Kidney glomerular epithelial cell (primary cell): ENCODE measurements at regions not wholly inside any gene's neighbourhood (a gene's known extent, or its start where the extent isn't known, plus 50 kb on each side); places are given as distances from the start of the nearest gene placed in this dataset.

Source experiments
- DNase-seq: peaks from one replicate; lab custom pipeline; 2025; lab: John Stamatoyannopoulos, UW

GRCh38 chr16:77592021-77592420, 130.3 kb upstream of the NUDT7 start:
- DNase-seq = no peak

DNA sequence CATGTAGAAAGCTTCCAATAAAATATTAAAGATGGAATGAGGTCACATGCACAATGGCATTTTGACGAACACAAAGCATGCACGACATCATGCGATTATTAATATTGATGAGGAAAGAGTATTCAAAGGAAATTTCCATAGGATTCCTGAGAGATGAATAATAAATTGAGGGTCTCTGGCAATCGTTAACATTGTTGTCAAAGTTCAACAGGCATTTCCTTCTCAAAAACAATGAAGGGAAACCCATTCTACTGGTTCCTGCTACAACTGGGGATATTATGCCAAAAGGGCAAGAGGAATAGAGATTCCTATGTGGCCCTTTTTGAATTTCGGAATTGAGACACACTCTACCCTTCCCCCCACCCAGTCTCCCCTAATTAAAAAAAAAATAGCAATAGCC, 128.3 kb upstream of the NUDT7 start:
- no peak for DNase-seq

DNA sequence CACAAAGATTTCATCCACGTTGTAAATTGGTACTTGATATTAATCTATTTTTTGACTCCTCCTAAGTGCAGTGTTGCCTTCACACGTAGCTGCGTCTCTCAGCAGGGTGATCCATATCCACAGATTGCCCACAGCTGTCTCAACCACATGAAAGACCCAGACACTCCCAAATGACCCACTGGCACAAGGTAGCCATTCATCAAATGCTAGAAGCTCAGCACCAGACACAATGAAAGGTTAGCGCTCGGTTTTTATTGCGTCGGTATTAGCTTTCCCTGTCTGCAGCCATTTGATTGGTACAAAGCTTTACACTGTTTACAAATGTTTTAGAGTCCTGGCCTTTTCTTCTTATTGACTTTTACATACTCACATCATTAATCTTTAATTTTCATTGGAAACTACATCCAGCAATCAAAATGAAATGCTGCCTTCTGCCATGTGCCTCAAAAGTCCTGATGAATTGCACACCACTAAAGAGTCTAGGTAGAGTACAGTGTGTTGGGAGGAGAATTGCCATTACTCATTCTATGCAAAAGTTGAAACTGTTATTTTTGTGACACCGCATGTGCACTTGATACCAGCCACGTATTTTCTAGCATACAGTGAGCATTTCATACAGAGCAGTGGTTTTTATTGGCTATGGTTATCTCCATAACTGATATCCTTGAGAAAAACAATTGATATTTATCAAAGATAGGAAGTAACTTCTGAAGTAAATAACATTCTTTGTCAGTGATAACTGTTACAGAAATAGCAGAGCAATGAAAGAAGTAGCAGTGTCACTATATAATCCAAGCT, 127.3 kb upstream of the NUDT7 start:
- no peak for DNase-seq

DNA sequence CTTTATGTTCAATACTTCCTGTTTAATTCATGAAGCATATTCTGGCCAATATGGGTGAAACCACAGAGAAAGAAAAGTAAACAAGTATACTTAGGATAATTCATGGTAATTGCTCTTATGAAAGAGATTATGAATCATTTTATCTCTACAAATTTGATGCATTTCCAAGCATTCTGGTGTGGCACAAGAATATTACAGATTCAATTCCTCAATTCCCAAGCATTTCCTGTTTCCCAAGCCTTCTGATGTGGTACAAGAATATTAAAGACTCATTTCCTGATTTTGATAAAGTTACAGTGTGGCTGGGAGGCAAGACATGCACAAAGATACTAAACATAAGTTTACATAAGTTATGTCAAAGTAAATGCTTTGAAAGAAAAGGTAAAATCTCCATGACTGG, 126.1 kb upstream of the NUDT7 start:
- DNase-seq = no peak

GRCh38 chr16:77599793-77600415, 122.4 kb upstream of the NUDT7 start:
- DNase-seq = peak; percentile 47

- no peak for DNase-seq
These were observed 121.8 kb upstream of the NUDT7 start for GRCh38 chr16:77600555-77600954.

GRCh38 chr16:77603656-77604055, 118.7 kb upstream of the NUDT7 start:
- no peak for DNase-seq

GRCh38 chr16:77610496-77610895, 111.8 kb upstream of the NUDT7 start:
- no peak for DNase-seq

- DNase-seq = no peak
These were observed 110.9 kb upstream of the NUDT7 start for GRCh38 chr16:77611386-77611785.

DNA sequence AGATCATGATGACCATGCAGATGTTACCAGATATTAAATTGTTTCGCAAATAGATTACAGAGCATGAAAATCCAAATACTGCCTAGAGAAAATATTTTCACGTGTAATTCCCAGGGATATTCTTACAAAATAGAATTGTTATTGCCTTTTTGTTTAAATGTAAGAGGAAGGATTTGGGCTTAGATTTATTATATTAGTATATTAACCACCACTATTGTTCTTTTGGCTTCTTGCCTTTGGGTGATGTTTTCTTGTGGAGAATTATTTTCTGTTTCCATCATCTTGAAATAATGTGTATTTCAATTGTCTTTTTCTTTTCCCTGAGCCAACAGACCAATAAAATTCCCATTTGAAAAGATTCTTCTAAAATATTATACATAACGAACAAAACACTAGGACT, 109.7 kb upstream of the NUDT7 start:
- DNase-seq = no peak

DNA sequence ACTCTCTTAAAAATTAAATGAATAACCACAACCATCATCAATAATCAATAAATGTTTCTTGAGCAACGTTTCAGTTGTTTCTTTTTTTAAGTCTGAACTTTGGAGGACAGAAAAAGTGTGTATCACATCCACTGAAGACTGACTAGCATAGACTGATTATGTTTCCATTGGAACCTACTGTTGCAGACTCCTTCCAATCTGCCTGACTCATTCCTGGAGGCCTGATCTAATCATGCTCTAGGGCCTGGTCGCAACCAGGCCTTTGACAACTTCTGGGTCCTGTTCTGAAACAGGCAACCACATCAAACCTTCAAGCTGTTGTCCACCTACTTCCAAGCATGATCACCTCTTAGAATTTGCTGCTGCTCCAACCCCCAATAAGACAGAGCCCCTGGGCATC, 109.2 kb upstream of the NUDT7 start:
- no peak for DNase-seq

DNA sequence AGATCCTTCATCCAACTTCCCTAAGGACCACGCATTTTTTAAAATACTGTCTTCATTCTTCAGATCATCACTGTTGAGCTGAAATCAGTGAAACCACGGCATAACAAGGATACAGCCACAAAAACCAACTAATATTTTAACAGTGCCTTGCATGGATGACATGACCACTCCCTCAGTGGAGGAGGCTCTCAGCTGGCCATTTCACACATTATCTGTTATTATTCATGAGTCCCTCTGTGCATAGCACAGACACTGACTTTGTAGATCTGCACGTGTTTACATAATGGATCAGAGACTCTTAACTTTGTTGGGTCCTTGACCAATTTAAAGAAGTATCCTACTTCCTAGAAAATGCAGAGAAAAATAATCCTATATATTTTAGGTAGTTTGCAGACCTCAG, 104.8 kb upstream of the NUDT7 start:
- no peak for DNase-seq

DNA sequence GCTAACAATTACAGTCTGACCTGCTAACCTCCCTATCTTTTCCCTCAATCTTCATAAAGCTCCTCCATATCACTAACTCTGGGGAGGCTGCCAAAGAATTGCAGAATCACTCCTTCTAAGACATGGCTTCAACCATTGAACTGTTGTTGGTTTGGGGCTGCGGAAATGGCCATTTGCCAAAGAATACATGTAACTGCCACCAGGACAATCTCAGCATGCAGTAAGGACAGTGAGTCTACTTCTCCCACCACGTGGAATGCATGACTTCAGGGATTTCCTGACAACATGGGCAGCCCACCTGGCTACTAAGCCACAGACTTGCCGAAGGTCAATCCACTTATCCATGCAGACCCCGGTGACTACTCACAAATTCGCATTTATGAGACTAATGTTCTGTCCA, 104.3 kb upstream of the NUDT7 start:
- DNase-seq = no peak

DNA sequence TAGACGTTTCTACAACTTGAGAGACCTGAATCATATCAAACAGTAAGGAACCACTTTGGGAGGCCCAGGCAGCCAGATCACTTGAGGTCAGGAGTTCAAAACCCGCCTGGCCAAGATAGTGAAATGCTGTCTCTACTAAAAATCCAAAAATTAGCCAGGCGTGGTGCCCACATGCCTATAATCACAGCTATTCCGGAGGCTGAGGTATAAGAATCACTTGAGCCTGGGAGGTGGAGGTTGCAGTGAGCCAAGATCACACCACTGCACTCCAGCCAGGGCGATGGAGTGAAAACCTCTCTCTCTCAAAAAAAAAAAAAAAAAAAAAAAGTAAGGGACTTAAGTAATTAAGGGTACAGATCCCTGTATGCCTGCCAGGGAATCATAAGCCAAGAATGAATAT, 103.4 kb upstream of the NUDT7 start:
- no peak for DNase-seq

DNA sequence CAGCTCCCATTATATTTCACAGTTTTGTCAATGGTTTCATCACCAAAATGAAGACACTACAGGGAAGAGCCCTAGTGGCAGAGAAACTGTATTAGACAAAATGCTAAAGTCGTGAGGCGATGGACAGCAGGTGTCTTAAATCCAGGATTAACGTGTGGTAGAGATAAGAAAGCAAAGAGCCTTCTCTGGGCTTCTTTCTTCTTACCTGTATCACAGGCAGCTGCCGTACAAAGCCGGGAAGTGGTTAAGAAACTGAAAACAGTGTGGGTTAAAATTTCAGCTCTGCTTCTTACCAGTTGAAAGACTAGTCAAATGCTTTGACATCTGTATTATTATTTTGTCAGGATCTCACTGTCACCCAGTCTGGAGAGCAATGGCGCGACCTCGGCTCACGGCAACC, 98.2 kb upstream of the NUDT7 start:
- DNase-seq = no peak

- no peak for DNase-seq
These were observed 85.7 kb upstream of the NUDT7 start for GRCh38 chr16:77636615-77637014.

DNA sequence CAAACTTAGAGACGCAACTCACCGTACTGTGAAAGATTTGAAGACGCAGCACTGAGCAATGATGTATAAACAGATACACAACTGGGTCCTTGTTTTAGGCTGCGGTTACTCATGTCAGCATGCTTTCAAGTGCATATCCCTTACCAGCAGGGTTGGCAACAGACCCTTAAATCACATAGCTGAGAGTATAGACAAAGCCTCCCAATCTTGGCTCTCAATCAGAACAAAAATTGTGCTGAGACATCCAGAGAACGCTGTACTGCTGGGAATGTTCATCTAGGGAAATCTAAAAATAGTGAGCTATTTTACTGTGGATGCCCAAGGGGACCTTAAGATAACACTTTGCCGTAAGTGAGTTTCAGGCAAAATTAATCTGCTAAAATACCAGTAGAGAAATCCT, 84.4 kb upstream of the NUDT7 start:
- DNase-seq = no peak

DNA sequence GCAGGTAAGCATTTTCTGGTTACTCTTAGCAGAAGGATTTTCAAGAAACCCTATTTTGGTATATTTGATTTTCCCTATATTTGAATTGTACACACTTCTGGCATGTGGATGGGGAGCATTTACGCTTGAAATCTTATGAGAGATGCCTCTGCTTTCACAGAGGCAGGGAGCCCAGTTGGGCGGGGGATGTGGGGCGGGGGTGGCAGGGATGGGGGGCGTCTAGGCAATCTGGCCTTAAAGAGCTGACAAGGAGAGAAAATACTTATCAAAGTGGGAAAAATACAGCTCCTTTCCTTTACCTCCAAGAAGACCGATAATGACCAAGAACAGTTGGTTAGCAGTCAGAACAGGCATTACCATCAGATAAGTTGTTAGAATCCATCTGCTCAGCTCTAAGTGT, 79.1 kb upstream of the NUDT7 start:
- no peak for DNase-seq

- no peak for DNase-seq
These were observed 76.5 kb upstream of the NUDT7 start for GRCh38 chr16:77645764-77646163.

DNA sequence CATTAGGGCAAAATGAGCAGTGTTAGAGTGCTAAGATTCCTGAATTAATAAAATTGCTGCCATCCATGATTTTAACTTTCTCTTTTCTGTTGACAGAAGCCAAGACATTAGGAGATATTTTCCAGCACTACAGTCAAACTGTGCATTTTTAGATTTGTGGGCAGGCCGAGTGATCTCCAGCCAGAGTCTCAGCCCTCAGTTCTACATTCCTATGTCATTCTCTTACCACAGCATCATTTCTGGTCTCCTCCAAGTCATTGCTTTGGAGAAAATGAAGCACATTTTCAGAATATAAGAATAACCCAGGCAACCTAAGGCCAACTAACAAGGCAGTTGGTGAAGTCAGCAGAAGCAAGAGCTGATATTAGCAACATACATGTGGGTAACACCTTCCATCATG, 74.6 kb upstream of the NUDT7 start:
- DNase-seq = no peak

GRCh38 chr16:77650761-77651160, 71.6 kb upstream of the NUDT7 start:
- DNase-seq = no peak

DNA sequence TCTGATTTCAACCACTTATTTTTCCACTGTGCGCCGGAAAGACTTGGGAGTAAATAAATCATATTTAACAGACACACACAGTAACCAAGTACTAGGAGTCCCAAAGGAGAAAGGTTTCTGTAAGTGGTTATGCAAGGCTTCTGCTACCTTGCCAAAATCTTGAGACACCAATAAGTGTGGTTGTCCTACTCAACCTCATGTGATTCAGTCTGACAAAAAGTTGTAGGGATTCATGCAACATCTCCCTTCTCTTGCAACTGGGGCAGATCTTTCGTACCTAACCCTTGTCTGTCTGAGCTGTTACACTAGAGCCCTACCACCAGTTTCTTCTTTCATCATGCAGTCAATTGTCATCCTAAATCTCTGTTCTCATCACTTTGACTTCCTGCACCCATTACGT, 69.9 kb upstream of the NUDT7 start:
- DNase-seq = no peak

DNA sequence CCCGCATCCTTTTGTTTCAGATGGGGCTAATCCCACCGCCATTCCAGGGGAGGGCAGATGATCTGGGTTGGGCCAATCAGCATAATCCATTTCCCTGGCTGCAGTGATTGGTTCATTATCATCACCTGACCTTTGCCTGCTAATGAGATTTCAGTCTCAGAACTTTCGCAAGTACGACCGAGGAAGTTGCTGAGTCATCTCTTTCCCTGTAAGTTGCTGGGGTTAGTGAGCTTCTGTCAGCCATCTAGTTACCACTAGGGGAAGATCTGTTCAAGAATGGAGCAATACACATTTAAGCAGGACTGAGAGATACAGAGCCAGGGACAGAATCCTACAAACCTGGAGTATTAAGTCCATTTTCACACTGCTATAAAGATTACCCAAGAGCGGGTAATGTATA, 65.3 kb upstream of the NUDT7 start:
- DNase-seq = no peak

GRCh38 chr16:77660311-77660710, 62.0 kb upstream of the NUDT7 start:
- DNase-seq = peak; percentile 33
